Neuronal stem cell (in vitro differentiated cells): ENCODE measurements at regions not wholly inside any gene's neighbourhood (a gene's known extent, or its start where the extent isn't known, plus 50 kb on each side); places are given as distances from the start of the nearest gene placed in this dataset.
"Not testable (repeated sequence)": the region's sequence is repeated elsewhere in the genome, so short reads cannot be mapped to it uniquely, and the experiment has no call there.

Experiments used
- DNase-seq: peaks from one replicate; pipeline ENCODE4 v3.0.0-alpha.2; 2013; ENCODE audit warnings: low spot score
- H2AFZ ChIP-seq: one replicate; pipeline ENCODE4 v1.6.1; 2013; ENCODE audit warnings: mild to moderate bottlenecking, low read length, inconsistent platforms
- H2AK5ac ChIP-seq: 2 replicates; pipeline ENCODE4 v1.6.1; 2013; ENCODE audit warnings: low read depth, mild to moderate bottlenecking, inconsistent platforms, low read length, moderate library complexity, mixed read lengths
- H2BK120ac ChIP-seq: 2 replicates; pipeline ENCODE4 v1.6.1; 2013; ENCODE audit warnings: low read depth, mild to moderate bottlenecking, inconsistent platforms, low read length, moderate library complexity, mixed read lengths
- H2BK12ac ChIP-seq: one replicate; pipeline ENCODE4 v1.6.1; 2013; ENCODE audit warnings: low read length, inconsistent platforms
- H2BK15ac ChIP-seq: 2 replicates; pipeline ENCODE4 v1.6.1; 2013; ENCODE audit warnings: mild to moderate bottlenecking, low read length, inconsistent platforms, mixed read lengths
- H2BK5ac ChIP-seq: one replicate; pipeline ENCODE4 v1.6.1; 2013; ENCODE audit warnings: inconsistent platforms, mild to moderate bottlenecking, low read length, moderate library complexity
- H3K14ac ChIP-seq: one replicate; pipeline ENCODE4 v1.6.1; 2013; ENCODE audit warnings: low read length, inconsistent platforms
- H3K18ac ChIP-seq: 2 replicates; pipeline ENCODE4 v1.6.1; 2013; ENCODE audit warnings: low read length, inconsistent platforms
- H3K23ac ChIP-seq: 2 replicates; pipeline ENCODE4 v1.6.1; 2013; ENCODE audit warnings: low read depth, mild to moderate bottlenecking, mixed read lengths, low read length, inconsistent platforms; ENCODE audit not compliant: poor library complexity
- H3K27ac ChIP-seq: replicated peaks from 3 replicates; pipeline ENCODE4 v1.5.1; 2013; ENCODE audit warnings: low read length, inconsistent platforms
- H3K27me3 ChIP-seq, 3 experiments: 2 replicates each; pipeline ENCODE4 v1.6.1; 2013; ENCODE audit warnings: low read length in 3 of 3, mild to moderate bottlenecking in 2 of 3, inconsistent platforms in 1 of 3, low read depth in 1 of 3, mixed read lengths in 1 of 3, moderate library complexity in 1 of 3; ENCODE audit not compliant: control insufficient read depth in 3 of 3, insufficient read depth in 3 of 3
- H3K36me3 ChIP-seq, 2 donors: replicated peaks in 1 of 2; 2 replicates each; pipeline ENCODE4 v1.6.1; 2013; ENCODE audit warnings: low read length in 2 of 2; ENCODE audit not compliant: control insufficient read depth in 2 of 2, insufficient read depth in 2 of 2
- H3K4ac ChIP-seq: 2 replicates; pipeline ENCODE4 v1.6.1; 2013; ENCODE audit warnings: inconsistent platforms, mild to moderate bottlenecking, low read length, moderate library complexity
- H3K4me1 ChIP-seq, 2 donors: 1 replicate in 1 of 2; 2 replicates in 1 of 2; pipeline ENCODE4 v1.6.1; 2013; ENCODE audit warnings: low read length in 2 of 2, low read depth in 1 of 2; ENCODE audit not compliant: control insufficient read depth in 2 of 2, insufficient read depth in 1 of 2
- H3K4me2 ChIP-seq: one replicate; pipeline ENCODE4 v1.6.1; 2013; ENCODE audit warnings: mild to moderate bottlenecking, low read length, inconsistent platforms; ENCODE audit not compliant: insufficient read depth, poor library complexity, severe bottlenecking
- H3K4me3 ChIP-seq, 2 donors: 2 replicates each; pipeline ENCODE4 v1.5.1; 2013; ENCODE audit warnings: low read length in 2 of 2, mild to moderate bottlenecking in 2 of 2, inconsistent platforms in 1 of 2, moderate library complexity in 1 of 2
- H3K79me1 ChIP-seq: one replicate; pipeline ENCODE4 v1.6.1; 2013; ENCODE audit warnings: low read depth, mild to moderate bottlenecking, inconsistent platforms, low read length, moderate library complexity
- H3K9ac ChIP-seq: one replicate; pipeline ENCODE4 v1.6.1; 2013; ENCODE audit warnings: mild to moderate bottlenecking, low read depth, low read length, inconsistent platforms; ENCODE audit not compliant: poor library complexity
- H3K9me3 ChIP-seq, 2 donors: replicated peaks in 1 of 2; 2 replicates each; pipeline versions ENCODE3 to v1.6.1; 2013; ENCODE audit warnings: low read length in 2 of 2, mild to moderate bottlenecking in 2 of 2, inconsistent platforms in 1 of 2, low read depth in 1 of 2, mixed read lengths in 1 of 2, moderate library complexity in 1 of 2; ENCODE audit not compliant: control insufficient read depth in 2 of 2, insufficient read depth in 1 of 2
- H4K8ac ChIP-seq: one replicate; pipeline ENCODE4 v1.6.1; 2013; ENCODE audit warnings: low read depth, mild to moderate bottlenecking, inconsistent platforms, low read length, moderate library complexity
- H4K91ac ChIP-seq: one replicate; pipeline ENCODE4 v1.6.1; 2013; ENCODE audit warnings: low read length, low read depth, mild to moderate bottlenecking, inconsistent platforms; ENCODE audit not compliant: poor library complexity
- WGBS, 2 donors: extraction: QIAGEN DNeasy Blood & Tissue Kit; methylation state at CpG; one replicate each; pipeline ENCODE4 v1.1.7; 2013; ENCODE audit warnings: missing lambda C conversion rate in 2 of 2, mixed read lengths in 1 of 2; ENCODE audit not compliant: insufficient read length in 2 of 2, insufficient replicate concordance in 1 of 2; ENCODE audit errors: extremely low coverage in 2 of 2; 5-methylcytosine and 5-hydroxymethylcytosine counted together

GRCh38 chr1:115506518-115506917 lies 135.3 kb upstream of the VANGL1 start:
- no peaks in the 10 kb centered on the region for H3K79me1 ChIP-seq
- no peak overlapping the region for H2AFZ ChIP-seq
- no peak overlapping the region for H3K18ac ChIP-seq
- no peak overlapping the region for H3K9ac ChIP-seq
- H3K36me3 ChIP-seq = no peaks in the 10 kb centered on the region
- no peak overlapping the region for H3K4me3 ChIP-seq
- no peaks in the 10 kb centered on the region for H3K27me3 ChIP-seq
- no CpG with 5 or more reads among the region's 8 CpGs for WGBS, 2 donors
- H3K9me3 ChIP-seq = no peaks in the 10 kb centered on the region
- H3K27ac ChIP-seq = no peak overlapping the region
- no peak overlapping the region for H4K91ac ChIP-seq
- no peak overlapping the region for H2BK5ac ChIP-seq
- H4K8ac ChIP-seq = no peak overlapping the region
- no peak overlapping the region for H2BK12ac ChIP-seq
- H2BK15ac ChIP-seq = no peak overlapping the region
- H3K4me1 ChIP-seq = no peaks in the 10 kb centered on the region
- no peak overlapping the region for H2BK120ac ChIP-seq
- H3K4me2 ChIP-seq = no peak overlapping the region
- DNase-seq = no peak
- H3K14ac ChIP-seq = no peak overlapping the region
- no peak overlapping the region for H2AK5ac ChIP-seq
- no peak overlapping the region for H3K23ac ChIP-seq
- H3K4ac ChIP-seq = no peak overlapping the region

- no peaks in the 10 kb centered on the region for H3K4me1 ChIP-seq
- H2BK12ac ChIP-seq = no peak overlapping the region
- H3K27ac ChIP-seq = no peak overlapping the region
- no peaks in the 10 kb centered on the region for H3K79me1 ChIP-seq
- no peak overlapping the region for H2BK15ac ChIP-seq
- H3K23ac ChIP-seq = no peak overlapping the region
- H2BK120ac ChIP-seq = no peak overlapping the region
- H3K9me3 ChIP-seq = no peaks in the 10 kb centered on the region
- no peaks in the 10 kb centered on the region for H3K27me3 ChIP-seq
- no peak overlapping the region for H3K14ac ChIP-seq
- no peak overlapping the region for H4K91ac ChIP-seq
- no peak overlapping the region for H3K4ac ChIP-seq
- no peak overlapping the region for H3K18ac ChIP-seq
- no peak for DNase-seq
- no peak overlapping the region for H3K4me2 ChIP-seq
- no peak overlapping the region for H3K9ac ChIP-seq
- no peaks in the 10 kb centered on the region for H3K36me3 ChIP-seq
- no peak overlapping the region for H3K4me3 ChIP-seq
- H2AK5ac ChIP-seq = no peak overlapping the region
- no peak overlapping the region for H2BK5ac ChIP-seq
- H2AFZ ChIP-seq = no peak overlapping the region
- no peak overlapping the region for H4K8ac ChIP-seq
These were observed 136.6 kb upstream of the VANGL1 start for GRCh38 chr1:115505148-115505571.

- H3K9ac ChIP-seq, H2BK12ac ChIP-seq, H3K4me1 ChIP-seq, H2BK5ac ChIP-seq, H2BK15ac ChIP-seq, H3K27ac ChIP-seq, H3K18ac ChIP-seq, H3K4me2 ChIP-seq, H3K14ac ChIP-seq, H3K9me3 ChIP-seq, H3K23ac ChIP-seq, H3K27me3 ChIP-seq, H4K91ac ChIP-seq, H3K36me3 ChIP-seq, H2BK120ac ChIP-seq, H2AFZ ChIP-seq, H4K8ac ChIP-seq, H3K79me1 ChIP-seq, H3K4me3 ChIP-seq, DNase-seq, H3K4ac ChIP-seq, H2AK5ac ChIP-seq: not testable (repeated sequence)
- WGBS, 2 donors = no CpG with 5 or more reads among the region's 4 CpGs
These were observed 139.6 kb upstream of the VANGL1 start for GRCh38 chr1:115502183-115502582.

- DNase-seq = no peak
- no peaks in the 10 kb centered on the region for H3K36me3 ChIP-seq
- no peak overlapping the region for H3K27ac ChIP-seq
- no CpG with 5 or more reads among the region's 1 CpG for WGBS, 2 donors
- no peak overlapping the region for H2AFZ ChIP-seq
- H3K18ac ChIP-seq = no peak overlapping the region
- no peak overlapping the region for H3K4me3 ChIP-seq
- H4K8ac ChIP-seq = no peak overlapping the region
- no peak overlapping the region for H3K4ac ChIP-seq
- no peak overlapping the region for H3K9ac ChIP-seq
- H3K4me1 ChIP-seq = peaks cover 0 to 6% of the 10 kb centered on the region in 2 donors
- H3K9me3 ChIP-seq = no peaks in the 10 kb centered on the region
- no peak overlapping the region for H2BK12ac ChIP-seq
- H3K79me1 ChIP-seq = no peaks in the 10 kb centered on the region
- no peak overlapping the region for H2BK120ac ChIP-seq
- no peak overlapping the region for H3K14ac ChIP-seq
- H4K91ac ChIP-seq = no peak overlapping the region
- no peak overlapping the region for H2BK15ac ChIP-seq
- no peak overlapping the region for H2AK5ac ChIP-seq
- no peak overlapping the region for H3K23ac ChIP-seq
- no peak overlapping the region for H2BK5ac ChIP-seq
- H3K27me3 ChIP-seq = no peaks in the 10 kb centered on the region
- no peak overlapping the region for H3K4me2 ChIP-seq
These were observed 140.3 kb upstream of the VANGL1 start for GRCh38 chr1:115501476-115501875.
